GM19240 (cell line): ENCODE measurements at regions not wholly inside any gene's neighbourhood (a gene's known extent, or its start where the extent isn't known, plus 50 kb on each side); places are given as distances from the start of the nearest gene placed in this dataset.
"Not testable (repeated sequence)": the region's sequence is repeated elsewhere in the genome, so short reads cannot be mapped to it uniquely, and the experiment has no call there.

Experiments
- DNase-seq: peaks from one replicate; pipeline ENCODE4 v3.0.0; 2011; ENCODE audit warnings: low spot score; ENCODE audit not compliant: insufficient read length

DNA sequence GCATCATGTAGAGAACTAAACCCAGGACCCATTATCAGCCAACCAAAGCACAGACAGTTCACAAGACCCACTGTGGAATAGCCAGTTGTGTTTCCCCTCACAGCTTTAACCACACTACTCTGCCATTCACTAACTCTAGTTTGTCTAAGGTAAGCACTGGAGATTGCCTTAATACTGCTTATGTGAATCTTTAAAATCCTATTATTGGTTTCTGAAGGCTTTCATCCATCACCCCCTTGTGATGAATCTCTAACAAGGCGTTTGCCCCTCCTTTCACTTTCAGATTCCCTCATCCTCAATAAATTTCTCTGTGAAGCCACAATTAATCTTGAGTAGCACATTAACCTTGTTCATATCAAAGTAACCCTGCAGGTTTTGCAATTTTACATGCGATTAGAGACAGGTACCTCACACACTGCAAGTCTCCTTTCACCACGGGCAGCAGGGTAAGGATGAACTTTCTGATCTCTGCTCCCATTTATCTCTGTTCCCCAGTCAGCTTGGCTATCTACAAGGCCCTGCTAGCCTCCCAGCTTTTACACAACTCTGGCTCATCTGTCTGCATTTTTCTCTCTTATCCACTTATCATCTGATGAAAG, 785.6 kb downstream of the REEP3 start:
- no peak for DNase-seq

DNA sequence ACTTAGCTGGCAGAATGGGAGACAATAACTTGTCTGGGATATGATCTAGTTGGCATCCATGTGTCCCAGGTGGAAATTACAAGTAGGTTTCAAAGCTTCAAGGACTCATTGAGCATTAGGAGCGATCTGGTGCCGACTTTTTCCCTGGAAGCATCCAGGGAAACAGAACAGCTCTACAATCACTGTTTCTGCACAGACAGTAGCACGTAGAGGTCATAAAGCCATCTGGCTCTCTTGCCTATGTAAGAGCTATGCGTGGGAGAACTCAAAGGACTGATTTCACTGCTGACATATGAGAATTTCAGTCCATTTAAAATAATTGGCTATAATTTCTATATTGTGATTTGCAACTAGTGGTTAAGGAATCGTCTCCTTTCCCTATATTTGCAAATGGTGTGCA, 791.7 kb downstream of the REEP3 start:
- DNase-seq, result no peak

DNA sequence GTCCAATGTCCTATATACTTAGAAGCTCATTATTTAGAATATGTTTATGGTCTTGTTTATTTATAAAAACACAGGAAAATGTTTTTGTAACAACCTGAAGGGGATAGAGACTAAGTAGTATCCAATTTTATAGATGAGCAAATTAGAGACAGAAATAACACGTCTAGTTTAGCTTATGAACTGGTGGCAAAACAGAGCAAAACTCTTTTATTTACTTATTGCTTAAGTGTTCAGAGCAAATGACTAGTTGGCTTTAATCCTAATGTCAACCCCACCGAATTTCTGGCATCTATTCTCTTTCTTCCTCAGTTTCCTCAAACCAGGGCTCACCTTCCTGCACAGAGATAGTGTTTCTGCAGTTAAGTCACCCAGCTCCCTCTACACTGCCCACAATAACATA, 792.8 kb downstream of the REEP3 start:
- DNase-seq, result no peak

DNA sequence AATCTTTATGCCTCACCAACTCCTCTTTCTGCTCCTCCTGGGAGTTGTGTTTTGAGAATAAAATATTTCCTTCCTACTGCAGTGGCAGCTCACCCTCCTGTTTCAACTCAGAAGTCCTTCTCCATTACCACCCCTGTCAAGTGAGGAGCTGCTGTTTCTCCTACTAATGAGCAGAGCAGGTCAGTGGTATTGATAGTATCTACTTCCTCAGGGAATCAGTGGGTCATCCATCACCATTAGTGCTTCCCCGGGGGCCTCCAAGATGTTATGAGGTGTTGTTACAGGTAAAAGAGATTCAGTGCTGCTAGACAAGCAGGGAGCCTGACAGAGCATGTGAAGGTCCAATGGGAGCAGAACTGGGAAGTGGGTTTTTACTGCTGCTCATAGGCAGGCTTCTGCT, 795.2 kb downstream of the REEP3 start:
- no peak for DNase-seq

DNA sequence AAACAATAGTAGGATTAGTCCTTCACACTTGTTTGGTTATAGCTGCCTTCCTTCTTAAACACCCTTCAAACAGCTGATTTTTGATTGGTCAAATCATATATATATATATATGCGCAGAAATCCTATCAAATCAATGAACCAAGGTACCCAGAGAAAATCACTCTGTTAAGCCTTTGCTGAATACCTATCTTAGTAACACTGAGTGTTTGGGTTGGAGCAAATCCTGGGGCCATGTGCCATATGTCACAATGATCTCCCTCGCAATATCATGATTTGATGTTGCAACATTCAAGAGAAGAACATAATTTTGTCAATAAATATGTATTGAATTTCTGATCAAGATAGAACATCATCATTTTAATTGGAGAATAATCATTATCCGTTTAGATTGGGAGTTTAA, 795.6 kb downstream of the REEP3 start:
- DNase-seq, result no peak

DNA sequence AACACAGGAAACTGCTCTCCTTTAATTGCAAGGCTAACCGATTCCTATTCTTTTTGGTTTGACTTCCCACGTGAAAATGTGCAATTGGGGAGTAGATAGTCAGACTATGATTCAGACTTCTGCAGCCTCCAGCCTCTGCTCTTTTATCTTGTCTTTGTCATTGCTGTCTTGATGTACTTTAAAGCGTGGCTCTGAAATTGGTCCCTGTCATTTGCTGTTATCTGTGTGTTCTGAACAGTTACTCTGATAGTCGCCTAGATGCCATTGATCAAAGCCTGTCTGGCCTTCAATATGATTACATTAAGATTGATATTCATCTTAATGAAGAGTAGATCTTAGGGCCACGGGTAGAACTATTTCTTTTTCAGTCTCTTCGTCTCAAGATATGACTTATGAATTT, 799.2 kb downstream of the REEP3 start:
- no peak for DNase-seq

DNA sequence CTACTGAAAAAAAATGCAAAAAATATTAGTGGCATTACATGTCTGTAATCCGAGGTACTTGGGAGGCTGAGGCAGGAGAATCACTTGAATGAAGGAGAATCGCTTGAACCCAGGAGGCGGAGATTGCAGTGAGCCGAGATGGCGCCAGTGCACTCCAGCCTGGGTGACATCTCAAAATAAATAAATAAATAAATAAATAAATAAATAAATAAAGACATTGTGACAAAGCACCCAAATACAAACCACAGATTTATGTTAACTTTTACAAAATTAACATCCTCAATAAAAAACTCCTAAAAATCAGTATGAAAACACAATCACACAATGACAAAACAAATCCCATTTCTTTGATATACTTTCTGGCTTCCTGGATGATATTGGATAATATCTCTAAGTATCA, 808.3 kb downstream of the REEP3 start:
- no peak for DNase-seq

DNA sequence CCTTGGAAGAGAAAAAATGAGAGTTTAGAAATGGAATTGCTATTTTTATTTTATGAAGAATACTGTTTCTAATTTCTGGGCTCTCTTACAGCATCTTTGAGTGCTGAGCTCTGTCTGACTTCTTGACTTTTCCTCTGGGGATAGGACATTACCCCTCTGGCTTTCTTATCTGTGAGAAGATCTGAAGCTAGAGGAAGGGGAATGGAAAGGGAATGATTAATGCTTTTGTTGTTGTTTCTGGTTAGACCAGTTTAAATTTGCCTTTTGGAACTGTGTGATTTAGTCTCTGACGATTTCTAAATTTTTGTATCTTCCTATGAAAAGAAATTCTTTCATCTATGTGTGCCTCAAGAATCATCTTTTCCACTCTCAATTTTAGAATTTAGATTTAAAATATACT, 811.4 kb downstream of the REEP3 start:
- no peak for DNase-seq

DNA sequence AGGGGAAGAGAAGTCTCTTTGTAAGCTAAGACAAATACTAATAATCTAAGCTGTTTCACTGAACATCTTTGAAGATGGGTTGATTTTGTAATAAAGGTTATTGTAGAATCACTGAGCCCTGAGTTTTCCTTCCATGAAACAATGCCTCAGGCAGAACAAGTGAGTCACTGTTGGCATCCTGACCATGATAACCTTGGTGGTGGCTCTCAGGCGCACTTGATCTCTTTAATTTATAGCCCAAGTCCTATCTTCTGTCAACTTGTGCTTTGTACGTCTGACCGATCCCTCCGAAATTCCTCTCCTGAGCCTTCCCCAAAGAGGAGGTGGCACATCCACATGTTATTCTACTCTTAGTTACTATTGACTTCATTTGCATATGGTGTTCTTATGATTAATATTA, 812.9 kb downstream of the REEP3 start:
- no peak for DNase-seq

DNA sequence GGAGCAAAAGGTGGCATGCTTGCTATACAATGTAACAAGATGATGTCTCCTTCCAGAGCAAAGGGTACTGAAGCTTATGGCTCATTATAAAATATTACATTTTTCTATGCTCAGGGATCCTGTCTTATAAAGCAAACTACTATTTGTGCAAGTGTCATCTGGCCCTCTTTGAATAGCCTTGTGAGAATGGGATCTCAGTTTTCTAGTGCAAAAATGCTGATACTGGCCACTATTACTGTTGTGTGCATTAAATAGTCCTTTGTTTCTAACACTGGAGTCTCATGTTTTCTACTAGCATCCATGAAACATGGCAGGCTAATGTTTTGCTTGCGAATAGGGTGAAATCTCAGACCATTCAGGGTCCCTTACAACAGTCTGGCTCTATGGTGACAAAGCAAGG, 823.0 kb downstream of the REEP3 start:
- no peak for DNase-seq

DNA sequence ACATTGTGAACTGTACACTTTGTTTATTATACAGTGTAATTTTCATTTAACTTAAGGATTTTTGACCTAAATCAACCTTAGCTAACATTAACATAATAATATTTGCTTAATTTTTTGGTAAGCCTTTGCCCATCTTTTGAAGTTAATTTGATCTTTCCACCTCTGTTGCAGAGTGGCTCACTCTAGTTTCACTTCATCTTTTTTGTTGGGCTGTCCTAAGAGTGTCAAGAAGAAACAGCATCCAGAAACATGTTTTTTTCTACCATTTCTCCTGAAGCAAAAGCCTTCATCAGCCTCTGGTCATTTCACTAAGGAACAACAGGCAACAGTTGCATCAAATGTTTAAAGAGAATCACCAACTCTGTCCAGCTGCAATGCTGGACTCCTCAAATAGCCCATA, 824.7 kb downstream of the REEP3 start:
- no peak for DNase-seq

DNA sequence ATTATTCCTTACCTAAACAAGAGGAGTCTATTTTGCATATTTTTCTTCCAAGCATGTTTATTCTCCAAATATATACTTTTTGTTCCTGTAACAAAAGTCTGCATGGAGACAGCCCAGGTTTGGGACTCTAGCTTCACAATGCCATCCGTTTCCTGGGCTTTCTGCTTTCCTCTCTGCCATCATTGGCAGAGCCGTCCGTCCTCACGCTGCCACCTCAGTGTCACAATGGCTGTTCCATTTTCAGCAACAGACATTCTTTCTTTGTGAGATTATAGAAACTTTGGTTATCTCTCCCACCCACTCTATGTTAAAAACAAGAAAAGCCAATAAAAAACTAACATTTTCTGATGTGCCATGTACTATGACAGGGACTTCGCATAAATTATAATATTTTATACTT, 825.2 kb downstream of the REEP3 start:
- DNase-seq, result no peak

DNA sequence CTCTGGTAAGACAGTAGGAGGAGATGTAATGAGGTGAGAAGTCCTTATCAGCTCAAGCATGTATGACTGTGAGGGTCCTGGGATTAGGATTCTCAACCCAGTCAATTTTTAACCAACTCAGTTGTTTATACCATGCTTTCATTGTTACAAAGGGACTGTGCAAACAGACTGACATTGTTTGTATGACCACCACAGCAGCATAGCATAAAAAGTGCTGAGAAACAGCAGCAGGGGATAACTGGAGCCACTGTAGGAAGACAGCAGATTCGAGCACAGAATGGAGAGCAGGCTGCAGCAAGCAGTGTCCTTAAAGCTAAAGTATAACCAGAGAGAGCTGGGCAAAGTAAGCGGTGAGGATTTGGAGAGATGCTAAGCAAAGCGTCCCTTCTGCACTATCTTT, 829.5 kb downstream of the REEP3 start:
- no peak for DNase-seq

DNA sequence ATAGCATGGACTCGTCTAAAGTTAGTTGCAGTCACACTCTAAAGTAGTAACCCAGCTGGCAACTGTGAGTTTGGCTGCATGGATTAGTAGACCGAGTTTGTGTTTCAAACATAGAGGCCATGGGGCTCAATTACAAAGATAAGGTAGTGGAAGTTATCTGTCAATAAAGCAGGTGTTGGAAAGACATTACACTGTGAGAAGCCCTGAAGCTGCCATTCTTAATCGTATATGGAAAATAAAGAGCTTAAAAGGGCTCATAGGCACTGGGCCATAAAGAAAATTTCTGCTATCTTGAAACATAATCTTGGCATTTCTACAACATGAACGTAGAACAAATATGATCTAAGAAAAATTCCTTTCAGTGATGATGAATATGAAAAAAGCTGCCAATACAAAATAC, 837.7 kb downstream of the REEP3 start:
- DNase-seq, result no peak

DNA sequence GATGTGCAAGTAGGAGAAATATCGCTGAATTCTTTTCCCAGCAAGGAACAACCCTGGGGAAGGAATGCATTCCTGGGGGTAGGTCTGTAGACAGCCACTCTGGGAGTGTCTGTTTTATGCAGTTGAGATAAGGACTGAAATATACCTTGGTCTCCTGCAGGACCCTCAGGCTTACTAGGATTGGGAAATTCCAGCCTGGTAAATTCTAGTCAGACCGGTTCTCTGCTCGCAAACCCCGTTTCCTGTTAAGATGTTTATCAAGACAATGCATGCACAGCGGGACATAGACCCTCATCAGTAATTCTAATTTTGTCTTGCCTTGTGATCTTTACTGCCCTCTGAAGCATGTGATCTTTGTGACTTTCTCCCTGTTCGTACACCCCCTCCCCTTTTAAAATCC, 839.0 kb downstream of the REEP3 start:
- DNase-seq, result not testable (repeated sequence)

DNA sequence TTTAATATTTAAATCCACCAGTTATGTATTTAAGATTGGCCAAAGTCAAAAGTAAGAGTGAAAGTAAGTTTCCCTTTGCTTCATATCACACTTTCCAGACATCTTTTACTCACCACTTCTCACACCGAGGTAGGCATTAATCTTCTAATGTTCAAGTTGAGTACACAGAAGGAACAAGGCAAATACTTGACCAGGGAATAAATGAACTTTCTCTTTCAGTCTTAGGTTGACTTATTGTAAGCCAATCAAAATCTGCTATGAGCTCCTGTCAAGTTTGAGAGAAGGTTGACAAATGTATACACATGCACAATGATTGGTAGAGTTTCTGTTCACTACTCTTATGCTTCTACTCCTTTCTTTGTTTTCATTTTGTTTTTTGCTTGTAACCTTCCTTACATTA, 842.5 kb downstream of the REEP3 start:
- DNase-seq, result no peak

DNA sequence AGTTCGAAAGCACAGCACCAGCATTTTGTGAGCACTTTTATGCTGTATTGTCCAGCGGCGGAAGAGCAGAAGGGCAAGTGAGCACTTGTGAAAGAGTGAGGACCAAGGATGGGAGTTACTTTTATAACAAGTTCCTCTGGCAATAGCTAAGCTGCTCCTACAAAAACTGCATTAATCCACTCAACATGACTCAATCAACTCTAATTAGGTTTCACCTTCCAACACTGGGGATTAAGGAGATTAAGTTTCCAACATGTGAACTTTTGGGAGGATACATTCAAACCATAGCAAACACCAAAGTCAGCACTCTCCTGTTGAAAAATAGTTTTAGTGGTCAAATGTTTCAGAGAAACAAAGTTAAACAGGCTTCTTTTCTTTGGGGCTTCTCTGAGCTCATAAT, 844.5 kb downstream of the REEP3 start:
- DNase-seq, result no peak

DNA sequence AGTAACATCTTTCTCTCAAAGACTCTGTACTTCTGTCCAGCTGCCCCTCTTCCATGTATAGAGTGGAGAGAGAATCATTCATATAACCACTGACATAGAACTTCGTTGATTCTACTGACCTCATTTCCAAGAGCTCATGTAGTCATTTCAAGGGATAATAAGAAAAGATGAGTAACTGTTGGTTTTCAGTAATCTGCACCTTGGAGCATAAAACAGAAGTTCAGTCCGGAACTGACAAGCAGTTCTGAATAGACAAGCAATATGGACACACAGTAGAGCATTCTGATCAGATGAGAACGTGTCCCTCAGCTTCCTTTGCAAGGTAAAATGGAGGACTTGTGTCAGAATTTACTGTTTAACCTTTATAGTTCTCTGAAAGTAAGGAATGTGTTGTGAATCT, 847.1 kb downstream of the REEP3 start:
- DNase-seq, result no peak

DNA sequence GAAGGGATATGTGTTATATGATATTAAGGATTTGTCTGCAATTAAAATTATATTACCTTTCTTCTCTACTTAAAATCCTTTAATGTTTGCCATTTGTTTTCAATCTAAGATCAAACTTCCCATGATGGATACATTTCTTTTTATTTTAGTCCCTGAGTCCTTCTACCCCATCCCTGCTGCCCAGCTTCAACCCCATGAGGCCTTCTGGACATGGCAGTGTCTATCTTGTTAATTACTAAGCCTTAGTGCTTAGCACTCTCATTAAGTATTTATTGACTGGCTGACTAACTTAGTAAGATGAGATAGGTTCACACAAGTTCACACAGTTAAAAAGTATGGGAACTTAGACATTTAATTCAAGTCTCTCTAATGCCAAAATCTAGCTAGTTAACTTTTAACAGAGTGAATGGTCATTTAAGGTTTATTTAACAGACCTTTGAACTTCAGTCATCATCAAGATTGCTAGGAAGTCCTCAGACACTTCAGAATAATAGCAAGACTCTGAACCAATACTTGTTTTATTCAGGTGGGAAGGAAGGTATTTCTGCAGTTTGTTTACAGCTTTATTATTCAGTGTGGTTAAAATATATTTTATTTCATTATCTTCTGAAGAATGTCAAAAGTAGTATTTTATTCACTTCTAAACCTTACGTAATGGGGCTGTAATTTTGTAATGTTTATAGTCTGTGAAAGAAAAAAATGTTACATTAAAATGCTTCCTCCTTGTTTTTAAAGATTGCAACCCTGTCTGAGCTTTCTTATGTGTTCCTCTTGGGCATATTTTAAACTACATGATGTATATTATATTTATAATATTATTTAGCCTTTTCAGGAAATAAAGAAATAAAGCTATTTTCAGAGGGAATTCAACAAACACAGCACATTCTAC, 848.9 kb downstream of the REEP3 start:
- DNase-seq, result no peak

DNA sequence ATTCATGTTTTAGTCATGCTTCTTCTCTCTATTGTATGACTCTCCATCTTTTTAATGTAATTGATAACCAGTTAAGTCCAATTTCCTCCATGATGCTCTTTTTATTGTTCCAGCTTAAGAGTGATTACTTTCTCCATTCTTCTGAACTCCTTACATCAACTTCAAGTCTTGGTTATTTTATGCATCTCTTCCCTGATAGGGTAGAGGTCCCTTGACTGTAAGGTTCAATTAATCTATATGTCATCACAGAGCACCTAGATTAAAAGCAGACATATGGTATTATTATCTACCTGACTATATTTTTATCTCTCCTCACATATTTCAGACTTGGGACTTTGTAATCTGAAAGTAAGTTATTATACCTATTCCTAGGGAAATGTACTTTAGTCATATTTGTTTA, 853.1 kb downstream of the REEP3 start:
- DNase-seq, result no peak

DNA sequence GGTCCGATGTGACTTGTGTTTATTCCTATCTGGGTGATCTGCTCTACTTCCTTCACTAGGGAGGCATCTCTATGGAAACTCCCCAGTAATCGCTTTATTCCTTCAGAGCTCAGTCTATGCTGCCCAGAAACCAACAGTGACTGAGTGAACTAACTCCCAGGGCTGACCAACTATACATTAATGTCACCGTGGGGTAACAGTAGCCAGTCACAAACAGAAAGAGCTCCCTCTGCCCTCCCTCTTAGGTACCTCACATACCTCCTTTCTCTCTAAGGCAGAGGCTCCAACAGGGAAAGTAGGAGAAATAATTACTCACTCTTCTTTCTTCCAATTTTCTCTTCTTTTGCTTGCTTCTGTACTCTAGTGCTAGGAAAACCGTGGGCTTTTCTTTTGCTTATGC, 855.0 kb downstream of the REEP3 start:
- DNase-seq, result no peak

DNA sequence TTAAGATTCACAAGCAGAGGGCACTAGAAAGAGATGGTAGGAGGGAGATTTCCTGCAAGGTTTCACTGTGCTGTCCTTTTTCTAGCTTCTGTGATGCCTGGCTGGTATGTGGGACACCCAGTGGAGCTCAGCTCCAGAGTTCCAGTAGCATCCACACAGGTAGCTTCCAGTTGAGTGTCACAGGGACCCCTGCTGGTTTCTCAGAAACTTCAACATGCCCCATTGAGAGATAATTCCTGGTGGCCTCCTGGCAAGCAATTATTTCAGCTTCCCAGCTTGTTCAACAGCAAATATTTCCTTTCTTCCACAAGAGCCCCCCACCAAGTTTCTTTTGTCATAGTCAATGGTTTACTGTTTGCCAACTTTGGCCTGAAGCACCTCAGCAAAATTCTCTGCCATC, 858.7 kb downstream of the REEP3 start:
- no peak for DNase-seq

DNA sequence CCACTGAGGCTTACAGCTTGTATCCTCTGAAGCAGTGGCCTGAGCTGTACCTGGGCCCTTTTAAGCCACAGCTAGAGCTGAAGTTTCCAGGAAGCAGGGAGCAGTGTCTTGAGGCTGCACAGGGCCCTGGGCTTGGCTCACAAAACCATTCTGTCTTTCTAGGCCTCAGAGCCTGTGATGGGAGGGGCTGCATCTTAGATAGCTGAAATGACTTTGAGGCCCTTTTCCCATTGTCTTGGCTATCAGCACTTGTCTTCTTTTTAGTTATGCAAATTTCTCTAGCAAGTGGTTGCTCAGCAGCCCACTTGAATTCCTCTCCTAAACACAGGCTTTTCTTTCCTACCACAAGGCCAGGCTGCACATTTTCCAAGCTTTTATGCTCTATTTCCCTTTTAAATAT, 864.2 kb downstream of the REEP3 start:
- no peak for DNase-seq
